T-cell (primary cell): ENCODE measurements at regions not wholly inside any gene's neighbourhood (a gene's known extent, or its start where the extent isn't known, plus 50 kb on each side); places are given as distances from the start of the nearest gene placed in this dataset.

Experiments
- ATAC-seq, 4 experiments: fragments of 200-7000 bp in 3 of 4; fragments of 150-1000 bp in 1 of 4; cut with Tn5 transposase; replicated peaks in 1 of 4; 1 replicate in 3 of 4; 2 replicates in 1 of 4; pipeline ENCODE4 v1.10.0; 2021; ENCODE audit warnings: moderate library complexity in 3 of 4, mild to moderate bottlenecking in 2 of 4, moderate number of reproducible peaks in 1 of 4
- CTCF ChIA-PET, 2 donors: fragments of 300-600 bp; sonication (Branson Sonifier 250); formaldehyde crosslinking; loops; one replicate each; lab custom pipeline; 2022; ENCODE audit warnings: antibody characterized with exemption in 2 of 2; lab: Charles Lee
- POLR2A ChIA-PET, 2 donors: fragments of 300-600 bp; sonication (Branson Sonifier 250); formaldehyde crosslinking; loops; one replicate each; lab custom pipeline; 2022; ENCODE audit warnings: antibody characterized with exemption in 2 of 2; lab: Charles Lee
- DNase-seq, 35 experiments: peaks; one replicate each; pipeline versions ENCODE4 v3.0.0 to v3.0.0-alpha.2; 2013 to 2023
- H3K27ac ChIP-seq: one replicate; pipeline ENCODE4 v1.5.1; 2013; ENCODE audit warnings: low read length
- H3K27me3 ChIP-seq, 2 experiments: replicated peaks in 1 of 2; 1 replicate in 1 of 2; 2 replicates in 1 of 2; pipeline versions ENCODE4 v1.6.1 to v1.7.0; 2013; ENCODE audit warnings: low read length in 1 of 2, mixed read lengths in 1 of 2; ENCODE audit not compliant: control insufficient read depth in 2 of 2, insufficient read depth in 2 of 2; ENCODE audit errors: extremely low read depth in 1 of 2
- H3K36me3 ChIP-seq, 2 donors: 1 replicate in 1 of 2; 2 replicates in 1 of 2; pipeline versions ENCODE4 v1.6.1 to v1.7.0; 2013; ENCODE audit warnings: low read length in 1 of 2; ENCODE audit not compliant: control insufficient read depth in 2 of 2, insufficient read depth in 1 of 2; ENCODE audit errors: extremely low read depth in 1 of 2
- H3K4me1 ChIP-seq, 2 experiments: 1 replicate in 1 of 2; 2 replicates in 1 of 2; pipeline versions ENCODE4 v1.6.1 to v1.7.0; 2013; ENCODE audit warnings: low read length in 2 of 2, mixed read lengths in 1 of 2; ENCODE audit not compliant: insufficient read depth in 2 of 2, control insufficient read depth in 1 of 2; ENCODE audit errors: extremely low read depth in 1 of 2
- H3K4me3 ChIP-seq, 2 donors: 1 replicate in 1 of 2; 2 replicates in 1 of 2; pipeline versions ENCODE4 v1.5.1 to v1.7.0; 2013; ENCODE audit warnings: mild to moderate bottlenecking in 2 of 2, low read length in 1 of 2, moderate library complexity in 1 of 2; ENCODE audit not compliant: control insufficient read depth in 1 of 2; ENCODE audit errors: extremely low read depth in 1 of 2
- H3K9me3 ChIP-seq: 2 replicates; pipeline ENCODE4 v1.7.0; 2013
- H3K27ac Mint-ChIP-seq, 2 donors: one replicate each; pipeline ENCODE4 v1.8.0; 2020 to 2021; ENCODE audit warnings: mild to moderate bottlenecking in 2 of 2, mixed read lengths in 2 of 2
- H3K27me3 Mint-ChIP-seq, 2 donors: one replicate each; pipeline ENCODE4 v1.8.0; 2021 to 2022; ENCODE audit warnings: mixed read lengths in 2 of 2
- H3K36me3 Mint-ChIP-seq: one replicate; pipeline ENCODE4 v1.8.0; 2021; ENCODE audit warnings: mixed read lengths
- H3K4me1 Mint-ChIP-seq, 3 donors: one replicate each; pipeline ENCODE4 v1.8.0; 2020 to 2022; ENCODE audit warnings: mixed read lengths in 3 of 3, mild to moderate bottlenecking in 1 of 3
- H3K4me3 Mint-ChIP-seq, 3 donors: one replicate each; pipeline ENCODE4 v1.8.0; 2020 to 2022; ENCODE audit warnings: mild to moderate bottlenecking in 3 of 3, mixed read lengths in 3 of 3, moderate library complexity in 3 of 3
- H3K9me3 Mint-ChIP-seq, 3 donors: one replicate each; pipeline ENCODE4 v1.8.0; 2020 to 2022; ENCODE audit warnings: mixed read lengths in 3 of 3
- WGBS: methylation state at CpG from one replicate; pipeline ENCODE4 v1.1.5; 2013; ENCODE audit warnings: missing lambda C conversion rate; ENCODE audit not compliant: insufficient coverage; 5-methylcytosine and 5-hydroxymethylcytosine counted together

DNA sequence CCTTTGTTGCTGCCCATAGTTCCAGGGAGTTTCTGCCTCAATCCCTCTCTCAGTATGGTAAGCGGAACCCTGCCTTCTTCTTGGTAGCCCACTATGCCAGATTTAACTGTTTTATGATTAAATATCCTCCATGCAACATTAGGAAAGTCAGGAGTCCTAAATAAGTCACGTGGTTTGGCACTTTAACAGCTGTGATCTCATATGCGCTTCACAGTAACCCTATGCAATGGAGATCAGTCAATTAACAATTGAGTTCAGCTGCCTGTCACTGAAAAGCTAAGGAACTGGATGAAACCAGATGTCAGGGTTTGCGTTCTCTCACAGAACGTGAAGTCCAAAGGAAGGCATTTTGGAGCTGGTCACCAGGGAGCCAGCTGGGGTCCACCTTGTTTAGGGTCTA is 81.6 kb downstream of the PSMB1 start:
- Histone ChIP-seq H3K27me3 (peaks cover 0 to 7% of the 10 kb centered on the region in 2 experiments), H3K4me3 (no peak overlapping the region), H3K27ac (no peak overlapping the region), H3K9me3 (no peaks in the 10 kb centered on the region), H3K36me3 (no peaks in the 10 kb centered on the region), H3K4me1 (no peaks in the 10 kb centered on the region)
- H3K36me3 Mint-ChIP-seq: no peaks in the 10 kb centered on the region
- H3K9me3 Mint-ChIP-seq: no peaks in the 10 kb centered on the region
- H3K27me3 Mint-ChIP-seq: peaks cover 9 to 22% of the 10 kb centered on the region in 2 donors
- POLR2A ChIA-PET: no interaction called here
- H3K4me3 Mint-ChIP-seq: no peak overlapping the region
- no peak for DNase-seq
- no peak overlapping the region for H3K27ac Mint-ChIP-seq
- WGBS: 95% methylated on average over 3 of the region's 5 CpGs
- no peak for ATAC-seq
- H3K4me1 Mint-ChIP-seq: no peaks in the 10 kb centered on the region
- CTCF ChIA-PET: no interaction called here

DNA sequence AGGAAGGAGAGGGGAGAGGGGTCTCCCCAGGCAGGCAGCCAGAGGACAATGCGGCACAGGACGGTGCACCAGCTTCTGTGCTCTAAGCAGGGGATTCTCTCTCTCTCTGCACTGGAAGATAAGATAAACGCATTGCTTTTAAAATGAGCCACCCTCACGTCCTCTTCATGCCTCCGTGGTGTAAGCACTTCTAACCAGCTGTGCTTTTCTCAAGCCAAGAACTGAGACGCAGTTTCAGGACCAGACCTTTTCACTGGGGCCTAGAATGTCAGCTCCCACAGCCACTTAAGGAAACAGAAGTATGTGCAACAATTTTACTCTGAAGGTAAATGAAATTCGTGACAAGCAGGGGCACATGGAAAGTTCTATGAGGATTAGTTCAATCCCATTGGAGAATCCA is 82.4 kb downstream of the PSMB1 start:
- Mint-ChIP-seq H3K9me3 (no peaks in the 10 kb centered on the region), H3K27ac (no peak overlapping the region), H3K36me3 (no peaks in the 10 kb centered on the region), H3K27me3 (peaks cover 9 to 20% of the 10 kb centered on the region in 2 donors), H3K4me1 (no peaks in the 10 kb centered on the region), H3K4me3 (no peak overlapping the region)
- no peak overlapping the region for H3K4me3 ChIP-seq
- ChIA-PET CTCF (no interaction called here), POLR2A (no interaction called here)
- ATAC-seq (no peak), DNase-seq (no peak)
- no peaks in the 10 kb centered on the region for H3K36me3 ChIP-seq
- H3K9me3 ChIP-seq: no peaks in the 10 kb centered on the region
- 88% methylated on average over 7 of the region's 7 CpGs for WGBS
- no peak overlapping the region for H3K27ac ChIP-seq
- H3K27me3 ChIP-seq: peaks cover 0 to 7% of the 10 kb centered on the region in 2 experiments
- no peaks in the 10 kb centered on the region for H3K4me1 ChIP-seq

DNA sequence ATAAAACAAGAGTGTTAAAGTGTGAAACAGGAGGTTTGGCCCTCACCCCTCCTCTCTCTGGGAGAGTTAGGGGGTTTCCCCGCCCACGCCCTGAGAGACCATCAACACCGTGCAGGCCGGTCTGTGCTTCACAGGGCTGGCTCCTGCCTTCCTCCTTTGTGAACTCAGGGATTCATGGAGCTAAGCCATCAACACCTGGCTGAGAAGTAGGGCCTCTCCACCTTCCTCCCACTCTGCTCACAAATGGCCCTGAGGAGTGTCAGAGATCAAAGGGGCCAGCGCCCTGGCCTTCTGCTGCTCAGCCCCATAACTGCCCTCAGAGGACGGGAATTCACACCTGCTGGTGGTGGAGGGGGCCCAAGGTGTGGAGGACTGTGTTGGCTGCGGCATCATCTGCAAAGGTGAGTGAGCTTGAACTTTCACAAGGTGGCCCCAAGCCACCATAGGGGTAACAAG is 88.6 kb downstream of the PSMB1 start:
- H3K27me3 Mint-ChIP-seq: peaks cover 7 to 16% of the 10 kb centered on the region in 2 donors
- peak in 2 of 4 experiments; percentile 32 to 45 for ATAC-seq
- H3K36me3 Mint-ChIP-seq: no peaks in the 10 kb centered on the region
- Histone ChIP-seq H3K27me3 (peaks cover 0 to 16% of the 10 kb centered on the region in 2 experiments), H3K4me1 (peaks cover 0 to 48% of the 10 kb centered on the region in 2 experiments), H3K4me3 (no peak overlapping the region), H3K27ac (no peak overlapping the region), H3K9me3 (no peaks in the 10 kb centered on the region), H3K36me3 (no peaks in the 10 kb centered on the region)
- ChIA-PET POLR2A (no interaction called here), CTCF (interaction anchor here in 1 of 2 donors (0.5 kb wide), 1 partner anchor 930 kb away, joined by 4 read pairs; no protein-coding TSS in a partner anchor)
- no peaks in the 10 kb centered on the region for H3K9me3 Mint-ChIP-seq
- WGBS: 73% methylated on average over 2 of the region's 7 CpGs
- peak in 10 of 35 experiments; percentile 17 to 48 (median 22) for DNase-seq
- H3K27ac Mint-ChIP-seq: no peak overlapping the region
- peaks cover 4 to 11% (median 7%) of the 10 kb centered on the region in 3 donors for H3K4me1 Mint-ChIP-seq
- no peak overlapping the region for H3K4me3 Mint-ChIP-seq

DNA sequence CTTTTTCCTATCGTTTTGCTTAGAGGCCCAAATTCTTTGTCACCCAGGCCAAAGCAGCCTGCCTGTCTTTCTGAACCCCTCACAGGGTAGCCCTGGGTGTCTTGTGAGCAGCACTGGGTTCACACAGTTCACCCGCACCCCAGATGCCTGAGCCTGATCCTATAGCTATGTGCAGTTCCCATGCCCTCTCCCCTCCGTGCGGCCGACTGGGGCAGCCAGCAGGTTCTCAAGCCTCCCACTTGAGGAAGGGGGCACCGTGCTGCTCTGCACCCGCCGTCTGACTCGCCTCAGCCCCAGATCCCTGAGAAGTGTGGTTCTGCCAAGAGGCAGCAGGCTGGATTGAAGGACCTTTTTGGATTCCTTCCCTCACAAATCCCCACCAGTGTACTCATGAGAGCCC is 89.0 kb downstream of the PSMB1 start:
- H3K27me3 Mint-ChIP-seq: peaks cover 7 to 18% of the 10 kb centered on the region in 2 donors

DNA sequence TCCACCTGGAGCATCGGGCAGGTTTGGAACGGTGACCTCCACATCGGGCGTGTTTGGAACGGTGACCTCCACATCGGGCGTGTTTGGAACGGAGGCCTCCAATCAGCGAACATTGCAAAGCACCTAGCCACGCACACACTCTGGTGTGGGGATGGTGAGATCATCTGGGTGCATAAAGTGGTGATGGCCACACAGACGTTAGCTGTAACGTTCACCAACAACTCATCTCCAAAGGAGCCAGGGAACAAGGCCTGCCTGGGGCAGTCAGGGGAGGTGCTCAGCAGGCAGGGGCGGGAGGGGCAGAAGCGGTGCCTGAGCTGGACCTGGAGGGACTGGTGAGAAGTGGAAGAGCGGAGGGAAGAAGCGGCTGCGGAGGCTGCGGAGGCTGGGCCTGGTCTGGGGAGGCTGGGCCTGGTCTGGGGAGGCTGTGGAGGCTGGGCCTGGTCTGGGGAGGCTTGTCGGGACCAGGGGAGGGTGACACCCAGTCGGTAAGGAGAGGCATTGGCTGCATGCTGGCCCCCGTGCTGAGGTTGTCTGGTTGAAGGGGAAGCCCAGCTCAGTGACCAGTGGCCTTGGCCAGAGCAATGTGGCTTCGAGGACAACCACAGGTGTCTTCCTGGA is 89.9 kb downstream of the PSMB1 start:
- H3K4me3 ChIP-seq: no peak overlapping the region
- Mint-ChIP-seq H3K4me1 (peaks cover 4 to 13% (median 10%) of the 10 kb centered on the region in 3 donors), H3K36me3 (no peaks in the 10 kb centered on the region), H3K4me3 (no peak overlapping the region), H3K27ac (no peak overlapping the region), H3K27me3 (peaks cover 7 to 18% of the 10 kb centered on the region in 2 donors), H3K9me3 (no peaks in the 10 kb centered on the region)
- H3K4me1 ChIP-seq: peaks cover 0 to 52% of the 10 kb centered on the region in 2 experiments
- H3K9me3 ChIP-seq: no peaks in the 10 kb centered on the region
- DNase-seq (no peak), ATAC-seq (no peak)
- WGBS: 87% methylated on average over 14 of the region's 22 CpGs
- no peaks in the 10 kb centered on the region for H3K36me3 ChIP-seq
- POLR2A ChIA-PET: no interaction called here
- H3K27me3 ChIP-seq: peaks cover 0 to 19% of the 10 kb centered on the region in 2 experiments
- H3K27ac ChIP-seq: no peak overlapping the region
- CTCF ChIA-PET: no interaction called here

More for the DNA sequence above, 89.0 kb downstream of the PSMB1 start:
- Histone ChIP-seq H3K9me3 (no peaks in the 10 kb centered on the region), H3K36me3 (no peaks in the 10 kb centered on the region), H3K27ac (no peak overlapping the region), H3K27me3 (peaks cover 0 to 19% of the 10 kb centered on the region in 2 experiments), H3K4me3 (no peak overlapping the region), H3K4me1 (peaks cover 0 to 52% of the 10 kb centered on the region in 2 experiments)
- WGBS: 88% methylated on average over 5 of the region's 9 CpGs
- H3K27ac Mint-ChIP-seq: no peak overlapping the region
- POLR2A ChIA-PET: no interaction called here
- DNase-seq (no peak), ATAC-seq (no peak)
- no peaks in the 10 kb centered on the region for H3K9me3 Mint-ChIP-seq
- H3K4me3 Mint-ChIP-seq: no peak overlapping the region
- no peaks in the 10 kb centered on the region for H3K36me3 Mint-ChIP-seq
- peaks cover 4 to 13% (median 10%) of the 10 kb centered on the region in 3 donors for H3K4me1 Mint-ChIP-seq
- CTCF ChIA-PET: interaction anchor here in 1 of 2 donors (0.5 kb wide), 1 partner anchor 929 kb away, joined by 4 read pairs; no protein-coding TSS in a partner anchor

DNA sequence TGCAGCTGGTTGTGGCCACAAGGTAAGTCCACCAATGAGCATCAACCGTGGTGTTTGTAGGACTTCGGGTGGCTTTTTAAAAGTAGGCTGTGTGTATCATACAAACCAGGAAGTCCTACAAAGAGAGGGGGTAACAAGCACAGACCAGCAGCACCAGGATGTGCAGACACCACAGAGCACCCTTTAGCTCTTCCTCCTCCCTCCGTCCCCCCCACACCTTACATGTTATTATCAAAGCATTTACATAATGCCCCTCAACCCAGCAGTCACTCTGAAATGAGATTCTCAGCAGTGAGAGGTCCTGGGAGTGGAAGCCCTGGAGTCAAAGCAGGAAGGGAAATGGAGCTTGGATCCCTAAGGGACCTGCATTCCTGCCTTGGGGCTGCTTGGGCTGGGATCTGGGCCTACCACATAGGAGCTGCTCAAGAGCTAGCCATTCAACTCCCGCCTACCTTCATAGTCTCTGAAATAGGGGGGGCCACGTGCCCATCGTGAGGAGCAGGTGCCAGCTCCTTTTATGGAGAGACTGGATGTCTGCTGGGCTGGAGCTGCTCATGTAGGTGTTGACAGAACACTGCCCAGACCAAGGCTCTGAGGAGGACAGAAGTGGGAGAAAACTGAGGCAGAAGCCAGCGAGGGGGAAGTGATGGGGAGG is 90.6 kb downstream of the PSMB1 start:
- Mint-ChIP-seq H3K4me3 (no peak overlapping the region), H3K27me3 (peaks cover 7 to 18% of the 10 kb centered on the region in 2 donors), H3K36me3 (no peaks in the 10 kb centered on the region), H3K27ac (peak overlapping the region in 1 of 2 donors; percentile 28), H3K4me1 (peaks cover 4 to 13% (median 10%) of the 10 kb centered on the region in 3 donors), H3K9me3 (no peaks in the 10 kb centered on the region)
- Histone ChIP-seq H3K27me3 (peaks cover 0 to 24% of the 10 kb centered on the region in 2 experiments), H3K4me3 (no peak overlapping the region), H3K4me1 (peaks cover 0 to 52% of the 10 kb centered on the region in 2 experiments), H3K9me3 (no peaks in the 10 kb centered on the region), H3K36me3 (no peaks in the 10 kb centered on the region), H3K27ac (no peak overlapping the region)
- ChIA-PET CTCF (no interaction called here), POLR2A (no interaction called here)
- ATAC-seq (peak in 2 of 4 experiments; percentile 52 to 73), DNase-seq (peak in 3 of 35 experiments; percentile 10 to 24 (median 20))
- 69% methylated on average over 4 of the region's 7 CpGs for WGBS
